ENCODE measurements at regions not wholly inside any gene's neighbourhood (a gene's known extent, or its start where the extent isn't known, plus 50 kb on each side); places are given as distances from the start of the nearest gene placed in this dataset.

GRCh38 chr16:17685447-17685846, 214.7 kb upstream of the XYLT1 start:
- TF ChIP-seq USF2 (CRISPR knock-in tag; IDR thresholded peaks at IDR 0.05) (no peak), GTF2I (CRISPR knock-in tag; conservative IDR thresholded peaks at IDR 0.05) (no peak), ATF6 (CRISPR knock-in tag; IDR thresholded peaks at IDR 0.05) (no peak), CTCF (IDR thresholded peaks at IDR 0.05) (no peak), ETV6 (CRISPR knock-in tag; IDR thresholded peaks at IDR 0.05) (no peak), EMX1 (CRISPR knock-in tag; IDR thresholded peaks at IDR 0.05) (no peak), FOXJ3 (CRISPR knock-in tag; IDR thresholded peaks at IDR 0.05; ENCODE audit: borderline replicate concordance) (no peak), MAX (CRISPR knock-in tag; IDR thresholded peaks at IDR 0.05) (no peak), SP1 (CRISPR knock-in tag; conservative IDR thresholded peaks at IDR 0.05) (no peak), HMGXB4 (CRISPR knock-in tag; IDR thresholded peaks at IDR 0.05) (no peak), ATF1 (CRISPR knock-in tag; IDR thresholded peaks at IDR 0.05) (no peak), FOXK1 (CRISPR knock-in tag; IDR thresholded peaks at IDR 0.05) (no peak), SMAD3 (CRISPR knock-in tag; IDR thresholded peaks at IDR 0.05; ENCODE audit: borderline replicate concordance) (no peak)

Data from WTC11 (cell line).